ENCODE measurements at regions not wholly inside any gene's neighbourhood (a gene's known extent, or its start where the extent isn't known, plus 50 kb on each side); places are given as distances from the start of the nearest gene placed in this dataset.

GRCh38 chr3:95246413-95246812 is 1183.6 kb downstream of the NSUN3 start:
- Histone ChIP-seq H2AFZ (ENCODE audit: insufficient read depth, low read depth, low read length, poor library complexity, severe bottlenecking) (no peak overlapping the region), H3K27me3 (ENCODE audit: control insufficient read depth in 2 of 2, insufficient read depth in 2 of 2, low read length in 2 of 2) (no peaks in the 10 kb centered on the region), H3K36me3 (replicated peaks in 1 of 2; ENCODE audit: control insufficient read depth in 1 of 2, insufficient read depth in 2 of 2, low read length in 2 of 2) (no peaks in the 10 kb centered on the region), H3K4me3 (replicated peaks in 1 of 3; ENCODE audit: low read depth in 2 of 3, low read length in 3 of 3) (no peak overlapping the region), H3K79me2 (ENCODE audit: insufficient read depth, low read length) (no peaks in the 10 kb centered on the region), H4K20me1 (ENCODE audit: insufficient read depth, low read length) (no peaks in the 10 kb centered on the region), H3K9ac (ENCODE audit: insufficient read depth, low read length, poor library complexity, severe bottlenecking) (no peak overlapping the region), H3K9me3 (replicated peaks in 1 of 2; ENCODE audit: control insufficient read depth in 1 of 2, insufficient read depth in 1 of 2, low read length in 2 of 2) (peaks cover 0 to 2% of the 10 kb centered on the region in 2 donors), H3K27ac (ENCODE audit: low read depth in 1 of 2, low read length in 2 of 2) (no peak overlapping the region), H3K4me1 (ENCODE audit: control insufficient read depth in 1 of 2, insufficient read depth in 2 of 2, low read length in 2 of 2) (no peaks in the 10 kb centered on the region), H3K4me2 (replicated peaks; ENCODE audit: extremely low read depth, low read length, poor library complexity, severe bottlenecking) (no peak overlapping the region)
- Mint-ChIP-seq H3K4me3 (no peak overlapping the region), H3K27ac (no peak overlapping the region), H3K36me3 (no peaks in the 10 kb centered on the region), H3K27me3 (ENCODE audit: low read depth in 3 of 3) (no peaks in the 10 kb centered on the region), H3K9me3 (peaks cover 0 to 5% (median 2%) of the 10 kb centered on the region in 7 donors), H3K4me1 (no peaks in the 10 kb centered on the region)
- intact Hi-C loops (cut with micrococcal nuclease), result no loop called here
- no peak for DNase-seq
- TF ChIP-seq CTCF (IDR thresholded peaks at IDR 0.05), result no peak
- 80% methylated on average over 3 of the region's 5 CpGs for WGBS (ENCODE audit: insufficient coverage)

DNA sequence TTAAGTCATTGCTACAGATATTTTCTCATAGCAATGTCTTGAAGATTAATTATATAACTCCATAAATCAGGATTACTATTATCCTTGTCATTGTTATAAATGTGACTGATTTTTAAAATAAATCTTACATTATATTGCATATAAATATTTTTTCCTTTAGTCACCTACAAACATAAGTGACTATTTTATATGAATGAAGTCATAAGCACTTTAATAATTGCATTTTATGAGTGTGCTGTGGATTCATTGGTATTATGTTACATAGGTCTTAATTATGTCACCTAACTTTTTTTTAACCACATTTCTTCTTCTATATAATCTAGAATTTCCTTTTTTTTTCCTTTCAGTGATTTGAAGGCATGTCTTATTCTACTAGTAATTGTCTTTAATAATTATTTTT is 1191.2 kb downstream of the NSUN3 start:
- H3K27ac ChIP-seq (ENCODE audit: low read depth in 1 of 2, low read length in 2 of 2), result no peak overlapping the region
- no peaks in the 10 kb centered on the region for H4K20me1 ChIP-seq (ENCODE audit: insufficient read depth, low read length)
- Mint-ChIP-seq H3K4me3 (no peak overlapping the region), H3K27ac (no peak overlapping the region), H3K36me3 (no peaks in the 10 kb centered on the region), H3K4me1 (no peaks in the 10 kb centered on the region), H3K9me3 (peaks cover 2 to 20% (median 6%) of the 10 kb centered on the region in 7 donors), H3K27me3 (ENCODE audit: low read depth in 3 of 3) (no peaks in the 10 kb centered on the region)
- no peak for TF ChIP-seq CTCF (IDR thresholded peaks at IDR 0.05)
- H3K4me1 ChIP-seq (ENCODE audit: control insufficient read depth in 1 of 2, insufficient read depth in 2 of 2, low read length in 2 of 2), result no peaks in the 10 kb centered on the region
- H3K36me3 ChIP-seq (replicated peaks in 1 of 2; ENCODE audit: control insufficient read depth in 1 of 2, insufficient read depth in 2 of 2, low read length in 2 of 2), result no peaks in the 10 kb centered on the region
- no peaks in the 10 kb centered on the region for H3K79me2 ChIP-seq (ENCODE audit: insufficient read depth, low read length)
- intact Hi-C loops (cut with micrococcal nuclease), result no loop called here
- H3K4me2 ChIP-seq (replicated peaks; ENCODE audit: extremely low read depth, low read length, poor library complexity, severe bottlenecking), result no peak overlapping the region
- H2AFZ ChIP-seq (ENCODE audit: insufficient read depth, low read depth, low read length, poor library complexity, severe bottlenecking), result no peak overlapping the region
- H3K9me3 ChIP-seq (replicated peaks in 1 of 2; ENCODE audit: control insufficient read depth in 1 of 2, insufficient read depth in 1 of 2, low read length in 2 of 2), result peaks cover 5 to 9% of the 10 kb centered on the region in 2 donors
- no peaks in the 10 kb centered on the region for H3K27me3 ChIP-seq (ENCODE audit: control insufficient read depth in 2 of 2, insufficient read depth in 2 of 2, low read length in 2 of 2)
- H3K4me3 ChIP-seq (replicated peaks in 1 of 3; ENCODE audit: low read depth in 2 of 3, low read length in 3 of 3), result no peak overlapping the region
- DNase-seq, result no peak
- H3K9ac ChIP-seq (ENCODE audit: insufficient read depth, low read length, poor library complexity, severe bottlenecking), result no peak overlapping the region

All from CD14-positive monocyte (primary cell).